ENCODE measurements at regions not wholly inside any gene's neighbourhood (a gene's known extent, or its start where the extent isn't known, plus 50 kb on each side); places are given as distances from the start of the nearest gene placed in this dataset.

- TF ChIP-seq CTCF (IDR thresholded peaks at IDR 0.05), result no peak
- no peak for TF ChIP-seq POLR2A (IDR thresholded peaks at IDR 0.05)
Measured at GRCh38 chr7:33706186-33706585, 199.2 kb upstream of the BMPER start.

All from esophagus squamous epithelium (tissue), 4 donors.